Neural progenitor cell (in vitro differentiated cells): ENCODE measurements at regions not wholly inside any gene's neighbourhood (a gene's known extent, or its start where the extent isn't known, plus 50 kb on each side); places are given as distances from the start of the nearest gene placed in this dataset.
"Not testable (repeated sequence)": the region's sequence is repeated elsewhere in the genome, so short reads cannot be mapped to it uniquely, and the experiment has no call there.

ENCODE experiments used
- DNase-seq: peaks from one replicate; pipeline ENCODE4 v3.0.0-alpha.2; 2016; ENCODE audit warnings: low spot score
- H2AFZ ChIP-seq: fragments of 200-600 bp; sonication (generic); replicated peaks from 2 replicates; pipeline ENCODE4 v1.6.1; 2016; ENCODE audit warnings: antibody characterized with exemption
- H3F3A ChIP-seq: fragments of 200-600 bp; sonication (generic); 2 replicates; pipeline ENCODE4 v1.6.1; 2016; ENCODE audit warnings: antibody characterized with exemption, low read depth
- H3K27ac ChIP-seq: fragments of 200-600 bp; sonication (generic); 2 replicates; pipeline ENCODE4 v1.5.1; 2016; ENCODE audit warnings: mild to moderate bottlenecking
- H3K27me3 ChIP-seq: fragments of 200-600 bp; sonication (generic); 2 replicates; pipeline ENCODE4 v1.6.1; 2016; ENCODE audit warnings: mild to moderate bottlenecking, moderate library complexity
- H3K36me3 ChIP-seq: fragments of 200-600 bp; sonication (generic); 2 replicates; pipeline ENCODE4 v1.5.1; 2016
- H3K4me1 ChIP-seq: fragments of 200-600 bp; sonication (generic); 2 replicates; pipeline ENCODE4 v1.6.1; 2016; ENCODE audit warnings: mixed run types
- H3K4me2 ChIP-seq: fragments of 200-600 bp; sonication (generic); 2 replicates; pipeline ENCODE4 v1.6.1; 2016
- H3K4me3 ChIP-seq: fragments of 200-600 bp; sonication (generic); 2 replicates; pipeline ENCODE4 v1.5.1; 2016
- H3K79me2 ChIP-seq: fragments of 200-600 bp; sonication (generic); 2 replicates; pipeline ENCODE4 v1.6.1; 2016; ENCODE audit warnings: low read depth
- H3K9ac ChIP-seq: fragments of 200-600 bp; sonication (generic); 2 replicates; pipeline ENCODE4 v1.6.1; 2016
- H3K9me3 ChIP-seq: fragments of 200-600 bp; sonication (generic); 2 replicates; pipeline ENCODE4 v1.5.1; 2016; ENCODE audit warnings: low read depth
- H4K20me1 ChIP-seq: fragments of 200-600 bp; sonication (generic); 2 replicates; pipeline ENCODE4 v1.6.1; 2016; ENCODE audit warnings: low read depth
- H3K27ac Mint-ChIP-seq: 3 replicates; pipeline ENCODE4 v1.8.0; 2021; ENCODE audit warnings: mixed read lengths
- H3K27me3 Mint-ChIP-seq: 2 replicates; pipeline ENCODE4 v1.8.0; 2022; ENCODE audit warnings: low read depth, mild to moderate bottlenecking, inconsistent platforms, moderate library complexity, mixed read lengths; ENCODE audit not compliant: insufficient read depth
- H3K36me3 Mint-ChIP-seq: 3 replicates; pipeline ENCODE4 v1.8.0; 2021; ENCODE audit warnings: mixed read lengths
- H3K4me1 Mint-ChIP-seq: 3 replicates; pipeline ENCODE4 v1.8.0; 2021; ENCODE audit warnings: mixed read lengths
- H3K4me3 Mint-ChIP-seq: 3 replicates; pipeline ENCODE4 v1.8.0; 2021; ENCODE audit warnings: mild to moderate bottlenecking, moderate library complexity, mixed read lengths
- H3K9me3 Mint-ChIP-seq: 3 replicates; pipeline ENCODE4 v1.8.0; 2020; ENCODE audit warnings: mixed read lengths
- EZH2 ChIP-seq: fragments of 200-600 bp; sonication (generic); IDR thresholded peaks from 2 replicates; pipeline ENCODE4 v1.6.1; 2017; ENCODE audit warnings: antibody characterized with exemption, mild to moderate bottlenecking, moderate library complexity
- EZH2phosphoT487 ChIP-seq: fragments of 200-600 bp; sonication (generic); IDR thresholded peaks from 2 replicates; pipeline ENCODE4 v1.6.1; 2017; ENCODE audit warnings: antibody characterized with exemption
- TF ChIP-seq, protein P1 (sequence below): fragments of 200-600 bp; sonication (generic); IDR thresholded peaks from 2 replicates; pipeline ENCODE4 v1.5.1; 2017; ENCODE audit warnings: antibody characterized with exemption, mild to moderate bottlenecking

GRCh38 chr2:131828164-131828561, 300.5 kb downstream of the CCDC74A start:
- Histone ChIP-seq H3K4me1 (no peaks in the 10 kb centered on the region), H3K36me3 (no peaks in the 10 kb centered on the region), H3K4me2 (no peak overlapping the region), H2AFZ (no peak overlapping the region), H3K9me3 (no peaks in the 10 kb centered on the region), H3K27ac (no peak overlapping the region), H3F3A (no peaks in the 10 kb centered on the region), H3K27me3 (no peaks in the 10 kb centered on the region), H3K79me2 (no peaks in the 10 kb centered on the region), H4K20me1 (no peaks in the 10 kb centered on the region), H3K4me3 (no peak overlapping the region), H3K9ac (no peak overlapping the region)
- TF ChIP-seq EZH2 (no peak), EZH2phosphoT487 (no peak)
- TF ChIP-seq, protein P1, sequence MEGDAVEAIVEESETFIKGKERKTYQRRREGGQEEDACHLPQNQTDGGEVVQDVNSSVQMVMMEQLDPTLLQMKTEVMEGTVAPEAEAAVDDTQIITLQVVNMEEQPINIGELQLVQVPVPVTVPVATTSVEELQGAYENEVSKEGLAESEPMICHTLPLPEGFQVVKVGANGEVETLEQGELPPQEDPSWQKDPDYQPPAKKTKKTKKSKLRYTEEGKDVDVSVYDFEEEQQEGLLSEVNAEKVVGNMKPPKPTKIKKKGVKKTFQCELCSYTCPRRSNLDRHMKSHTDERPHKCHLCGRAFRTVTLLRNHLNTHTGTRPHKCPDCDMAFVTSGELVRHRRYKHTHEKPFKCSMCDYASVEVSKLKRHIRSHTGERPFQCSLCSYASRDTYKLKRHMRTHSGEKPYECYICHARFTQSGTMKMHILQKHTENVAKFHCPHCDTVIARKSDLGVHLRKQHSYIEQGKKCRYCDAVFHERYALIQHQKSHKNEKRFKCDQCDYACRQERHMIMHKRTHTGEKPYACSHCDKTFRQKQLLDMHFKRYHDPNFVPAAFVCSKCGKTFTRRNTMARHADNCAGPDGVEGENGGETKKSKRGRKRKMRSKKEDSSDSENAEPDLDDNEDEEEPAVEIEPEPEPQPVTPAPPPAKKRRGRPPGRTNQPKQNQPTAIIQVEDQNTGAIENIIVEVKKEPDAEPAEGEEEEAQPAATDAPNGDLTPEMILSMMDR = no peak
- no peaks in the 10 kb centered on the region for H3K36me3 Mint-ChIP-seq
- H3K4me3 Mint-ChIP-seq = no peak overlapping the region
- H3K4me1 Mint-ChIP-seq = no peaks in the 10 kb centered on the region
- no peak for DNase-seq
- H3K27me3 Mint-ChIP-seq = peaks cover 1% of the 10 kb centered on the region
- H3K9me3 Mint-ChIP-seq = peaks cover 4% of the 10 kb centered on the region
- H3K27ac Mint-ChIP-seq = no peak overlapping the region

- H2AFZ ChIP-seq, H3K27ac ChIP-seq, H3K4me3 Mint-ChIP-seq, H3K27me3 Mint-ChIP-seq, H3K9me3 Mint-ChIP-seq, H3K4me1 Mint-ChIP-seq, H3K27me3 ChIP-seq, H3K9me3 ChIP-seq, H3K27ac Mint-ChIP-seq, H3K9ac ChIP-seq, H3K4me2 ChIP-seq, H3K36me3 ChIP-seq, H4K20me1 ChIP-seq, H3K79me2 ChIP-seq, H3F3A ChIP-seq, H3K4me3 ChIP-seq, H3K36me3 Mint-ChIP-seq, H3K4me1 ChIP-seq, DNase-seq: not testable (repeated sequence)
Observed at GRCh38 chr2:131828633-131829455, 301.2 kb downstream of the CCDC74A start.

- not testable (repeated sequence) for H3K27me3 ChIP-seq, H2AFZ ChIP-seq, H3K9me3 Mint-ChIP-seq, H3K4me2 ChIP-seq, H3K27ac ChIP-seq, H3K27ac Mint-ChIP-seq, H3K79me2 ChIP-seq, H3K4me3 ChIP-seq, H3K36me3 Mint-ChIP-seq, H3K9ac ChIP-seq, H4K20me1 ChIP-seq, H3K27me3 Mint-ChIP-seq, H3F3A ChIP-seq, H3K4me3 Mint-ChIP-seq, H3K9me3 ChIP-seq, H3K4me1 ChIP-seq, H3K36me3 ChIP-seq, H3K4me1 Mint-ChIP-seq, DNase-seq
Observed at GRCh38 chr2:131829456-131830241, 302.0 kb downstream of the CCDC74A start.

DNA sequence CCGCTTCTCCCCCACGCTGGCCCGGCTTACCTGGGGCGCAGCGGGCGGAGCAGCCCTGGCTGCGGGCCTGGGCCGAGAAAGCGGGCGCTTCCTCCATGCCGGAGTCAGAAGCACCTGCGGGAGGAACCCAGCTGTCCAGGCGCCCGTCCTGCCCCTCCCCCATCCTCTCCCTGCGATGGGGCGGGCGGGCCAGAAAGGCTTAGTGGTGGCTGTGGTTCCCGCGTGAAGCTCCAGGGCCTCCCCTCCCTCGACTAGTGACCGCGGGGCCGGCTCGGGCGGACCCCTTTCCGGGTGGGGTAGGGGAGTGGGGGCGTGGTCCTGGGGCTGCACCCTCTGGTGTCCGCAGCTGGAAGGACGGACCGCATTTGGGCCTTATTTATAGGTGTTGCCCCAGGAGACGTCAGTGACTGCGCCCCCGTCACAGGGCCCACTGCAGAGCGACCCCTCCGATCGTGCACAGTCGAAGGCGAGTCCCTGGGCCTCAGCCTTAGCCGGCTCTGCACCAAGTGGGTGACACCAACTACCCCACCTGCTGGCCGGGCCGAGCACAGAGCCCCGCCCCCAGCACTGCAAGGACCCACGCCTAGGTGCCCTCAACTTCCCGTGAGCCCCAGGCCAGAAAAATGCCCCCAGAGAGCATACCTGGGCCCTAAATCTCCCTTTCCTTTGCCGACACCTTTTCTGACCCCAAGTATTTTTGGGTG, 302.7 kb downstream of the CCDC74A start:
- H3K36me3 ChIP-seq, H3F3A ChIP-seq, H4K20me1 ChIP-seq, H3K4me3 ChIP-seq, H3K27me3 Mint-ChIP-seq, H3K9me3 ChIP-seq, H3K4me1 ChIP-seq, H3K9ac ChIP-seq, H3K79me2 ChIP-seq, H2AFZ ChIP-seq, H3K4me3 Mint-ChIP-seq, H3K4me2 ChIP-seq, H3K27me3 ChIP-seq, DNase-seq, H3K27ac ChIP-seq, H3K36me3 Mint-ChIP-seq, H3K4me1 Mint-ChIP-seq, H3K9me3 Mint-ChIP-seq, H3K27ac Mint-ChIP-seq: not testable (repeated sequence)

- not testable (repeated sequence) for H3K4me3 ChIP-seq, H3K27ac ChIP-seq, H3K27me3 Mint-ChIP-seq, H3K79me2 ChIP-seq, H3K4me1 ChIP-seq, H3K4me1 Mint-ChIP-seq, H3K4me2 ChIP-seq, H3K36me3 ChIP-seq, H3K27ac Mint-ChIP-seq, DNase-seq, H3K4me3 Mint-ChIP-seq, H2AFZ ChIP-seq, H3F3A ChIP-seq, H3K9me3 Mint-ChIP-seq, H3K9me3 ChIP-seq, H3K9ac ChIP-seq, H3K36me3 Mint-ChIP-seq, H3K27me3 ChIP-seq, H4K20me1 ChIP-seq
Observed at GRCh38 chr2:131830946-131831310, 303.2 kb downstream of the CCDC74A start.
